Testis (tissue), 2 donors: ENCODE measurements at regions not wholly inside any gene's neighbourhood (a gene's known extent, or its start where the extent isn't known, plus 50 kb on each side); places are given as distances from the start of the nearest gene placed in this dataset.

ENCODE experiments used
- DNase-seq: peaks from one replicate; pipeline ENCODE4 v3.0.0-alpha.2; 2019
- H3K27ac ChIP-seq, 2 donors: fragments of 200-600 bp; sonication (generic); one replicate each; pipeline ENCODE4 v1.5.1; 2019
- H3K27me3 ChIP-seq: fragments of 200-600 bp; sonication (generic); one replicate; pipeline ENCODE4 v1.5.1; 2019
- H3K36me3 ChIP-seq: fragments of 200-600 bp; sonication (generic); one replicate; pipeline ENCODE4 v1.5.1; 2017; ENCODE audit warnings: low read depth; ENCODE audit errors: missing control alignments
- H3K4me1 ChIP-seq: fragments of 200-600 bp; sonication (generic); one replicate; pipeline ENCODE4 v1.5.1; 2019
- H3K4me3 ChIP-seq, 2 donors: fragments of 200-600 bp; sonication (generic); one replicate each; pipeline ENCODE4 v1.5.1; 2017 to 2019
- H3K9me3 ChIP-seq: fragments of 200-600 bp; sonication (generic); one replicate; pipeline ENCODE4 v1.5.1; 2017
- CTCF ChIP-seq, 3 experiments: fragments of 450-650 bp in 2 of 3; fragments of 200-600 bp in 1 of 3; sonication (generic) in 1 of 3; IDR thresholded peaks; one replicate each; pipeline ENCODE4 v1.5.1; 2016 to 2019; ENCODE audit warnings: antibody characterized with exemption in 3 of 3, mild to moderate bottlenecking in 2 of 3, moderate library complexity in 1 of 3
- POLR2A ChIP-seq: fragments of 450-650 bp; IDR thresholded peaks from one replicate; pipeline ENCODE4 v1.6.1; 2017; ENCODE audit warnings: antibody characterized with exemption, mild to moderate bottlenecking, moderate library complexity
- WGBS, 2 donors: methylation state at CpG; one replicate each; pipeline ENCODE4 v1.1.5; 2018; 5-methylcytosine and 5-hydroxymethylcytosine counted together
- intact Hi-C: fragments of 100-400 bp; cut with DNase I; formaldehyde crosslinking; loops from one replicate; pipeline ENCODE4 v1.15.1; 2023; ENCODE audit warnings: low total_unique reads

GRCh38 chr12:116435984-116436383 lies 123.2 kb upstream of the MAP1LC3B2 start:
- WGBS, 2 donors: 88 to 95% methylated on average over 3 of the region's 3 CpGs
- H3K9me3 ChIP-seq: no peaks in the 10 kb centered on the region
- no peak for TF ChIP-seq CTCF (IDR thresholded peaks at IDR 0.05)
- no peak for TF ChIP-seq POLR2A
- no peaks in the 10 kb centered on the region for H3K27me3 ChIP-seq
- no peak overlapping the region for H3K4me3 ChIP-seq
- H3K36me3 ChIP-seq: no peaks in the 10 kb centered on the region
- no peak for DNase-seq
- no peak overlapping the region for H3K27ac ChIP-seq
- intact Hi-C loops: no loop called here
- peaks cover 4% of the 10 kb centered on the region for H3K4me1 ChIP-seq

- no peaks in the 10 kb centered on the region for H3K36me3 ChIP-seq
- no peak overlapping the region for H3K4me3 ChIP-seq
- H3K9me3 ChIP-seq: no peaks in the 10 kb centered on the region
- TF ChIP-seq POLR2A: no peak
- no peak for TF ChIP-seq CTCF (IDR thresholded peaks at IDR 0.05)
- H3K4me1 ChIP-seq: peaks cover 4% of the 10 kb centered on the region
- DNase-seq: no peak
- intact Hi-C loops: no loop called here
- no peak overlapping the region for H3K27ac ChIP-seq
- WGBS, 2 donors: 60 to 77% methylated on average over 11 to 14 of the region's 14 CpGs
- no peaks in the 10 kb centered on the region for H3K27me3 ChIP-seq
These were observed 122.5 kb upstream of the MAP1LC3B2 start for GRCh38 chr12:116436561-116437249.

- intact Hi-C loops: no loop called here
- DNase-seq: peak; percentile 18
- Histone ChIP-seq H3K4me1 (peaks cover 4% of the 10 kb centered on the region), H3K9me3 (no peaks in the 10 kb centered on the region), H3K27ac (no peak overlapping the region), H3K36me3 (no peaks in the 10 kb centered on the region), H3K27me3 (no peaks in the 10 kb centered on the region), H3K4me3 (no peak overlapping the region)
- WGBS, 2 donors: 50 to 64% methylated on average over 2 to 4 of the region's 4 CpGs
- no peak for TF ChIP-seq CTCF (IDR thresholded peaks at IDR 0.05)
- no peak for TF ChIP-seq POLR2A
These were observed 117.9 kb upstream of the MAP1LC3B2 start for GRCh38 chr12:116441292-116441691.

- DNase-seq: no peak
- TF ChIP-seq POLR2A: no peak
- no peak for TF ChIP-seq CTCF (IDR thresholded peaks at IDR 0.05)
- Histone ChIP-seq H3K36me3 (no peaks in the 10 kb centered on the region), H3K9me3 (no peaks in the 10 kb centered on the region), H3K27ac (no peak overlapping the region), H3K27me3 (no peaks in the 10 kb centered on the region), H3K4me3 (no peak overlapping the region), H3K4me1 (no peaks in the 10 kb centered on the region)
- intact Hi-C loops: no loop called here
- WGBS, 2 donors: 97 to 98% methylated on average over 3 of the region's 3 CpGs
These were observed 116.9 kb upstream of the MAP1LC3B2 start for GRCh38 chr12:116442304-116442703.

GRCh38 chr12:116442946-116443345 lies 116.2 kb upstream of the MAP1LC3B2 start:
- Histone ChIP-seq H3K27ac (no peak overlapping the region), H3K27me3 (no peaks in the 10 kb centered on the region), H3K4me1 (no peaks in the 10 kb centered on the region), H3K9me3 (no peaks in the 10 kb centered on the region), H3K4me3 (no peak overlapping the region), H3K36me3 (no peaks in the 10 kb centered on the region)
- intact Hi-C loops: no loop called here
- DNase-seq: no peak
- 75 to 77% methylated on average over 3 of the region's 3 CpGs for WGBS, 2 donors
- no peak for TF ChIP-seq CTCF (IDR thresholded peaks at IDR 0.05)
- TF ChIP-seq POLR2A: no peak
